Ovary (tissue), 3 donors: ENCODE measurements at regions not wholly inside any gene's neighbourhood (a gene's known extent, or its start where the extent isn't known, plus 50 kb on each side); places are given as distances from the start of the nearest gene placed in this dataset.

ENCODE experiments used
- CTCF ChIP-seq, 3 donors: fragments of 450-650 bp in 2 of 3; fragments of 200-600 bp in 1 of 3; IDR thresholded peaks; one replicate each; pipeline versions ENCODE4 v1.5.1 to v1.8.0; 2016 to 2022; ENCODE audit warnings: antibody characterized with exemption in 3 of 3, mild to moderate bottlenecking in 1 of 3
- EP300 ChIP-seq: sonication (generic); formaldehyde crosslinking; IDR thresholded peaks from one replicate; pipeline ENCODE4 v1.6.1; 2017; ENCODE audit warnings: antibody characterized with exemption
- donor health status: DM: no; HTN: no; CAD: no.

GRCh38 chr2:16742026-16742425 is 76.4 kb upstream of the CYRIA start:
- TF ChIP-seq CTCF (IDR thresholded peaks at IDR 0.05): no peak
- TF ChIP-seq EP300: no peak
